ENCODE measurements at regions not wholly inside any gene's neighbourhood (a gene's known extent, or its start where the extent isn't known, plus 50 kb on each side); places are given as distances from the start of the nearest gene placed in this dataset.

GRCh38 chr9:78463750-78464149 is 166.8 kb downstream of the PSAT1 start:
- H3K9me3 ChIP-seq = peaks cover 0 to 3% of the 10 kb centered on the region in 2 donors
- intact Hi-C loops (cut with DNase I; ENCODE audit: low total_unique reads) = no loop called here
- DNase-seq = no peak
- H3K4me1 ChIP-seq = no peaks in the 10 kb centered on the region
- no peak for TF ChIP-seq POLR2AphosphoS5 (IDR thresholded peaks at IDR 0.05)
- TF ChIP-seq POLR2A (IDR thresholded peaks at IDR 0.05) = no peak
- no peak for TF ChIP-seq CTCF (IDR thresholded peaks at IDR 0.05)
- TF ChIP-seq EP300 (IDR thresholded peaks at IDR 0.05; ENCODE audit: low read depth) = no peak
- in situ Hi-C loops (cut with MboI; ENCODE audit: low pct_ligation_motif_present in 1 of 4, low pct_unique_long_range_greater_than_20kb in 1 of 4, low sequenced_read_pairs in 3 of 4) = no loop called here
- H3K27ac ChIP-seq = no peak overlapping the region
- H3K27me3 ChIP-seq = no peaks in the 10 kb centered on the region
- no peaks in the 10 kb centered on the region for H3K36me3 ChIP-seq
- WGBS, 2 donors (ENCODE audit: low coverage in 1 of 2) = 66 to 71% methylated on average over 1 to 3 of the region's 3 CpGs
- H3K4me3 ChIP-seq = no peak overlapping the region

DNA sequence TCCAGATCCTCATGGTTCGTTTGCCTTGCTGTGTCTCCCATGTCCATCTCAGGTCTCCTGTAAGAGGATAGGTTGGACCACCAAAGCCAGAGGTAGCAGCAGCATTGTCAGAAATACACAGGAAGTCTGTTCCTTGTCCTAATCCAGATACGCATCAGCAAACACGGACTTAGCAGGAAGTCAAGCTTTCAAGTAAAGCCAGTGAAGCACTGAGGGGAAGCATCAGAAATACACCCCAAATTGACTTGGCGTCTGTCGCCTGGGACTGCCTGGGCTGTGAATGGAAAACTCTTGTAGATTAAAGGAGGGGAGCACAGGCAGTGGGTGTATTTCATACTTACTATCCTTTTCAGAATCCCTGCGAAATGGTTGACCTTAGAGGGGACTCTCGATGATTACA is 171.3 kb downstream of the PSAT1 start:
- intact Hi-C loops (cut with DNase I; ENCODE audit: low total_unique reads) (no loop called here), in situ Hi-C loops (cut with MboI; ENCODE audit: low pct_ligation_motif_present in 1 of 4, low pct_unique_long_range_greater_than_20kb in 1 of 4, low sequenced_read_pairs in 3 of 4) (no loop called here)
- Histone ChIP-seq H3K4me1 (no peaks in the 10 kb centered on the region), H3K9me3 (no peaks in the 10 kb centered on the region), H3K36me3 (no peaks in the 10 kb centered on the region), H3K4me3 (no peak overlapping the region), H3K27me3 (no peaks in the 10 kb centered on the region), H3K27ac (no peak overlapping the region)
- no peak for TF ChIP-seq CTCF (IDR thresholded peaks at IDR 0.05)
- no peak for TF ChIP-seq POLR2AphosphoS5 (IDR thresholded peaks at IDR 0.05)
- TF ChIP-seq POLR2A (IDR thresholded peaks at IDR 0.05) = no peak
- no peak for TF ChIP-seq EP300 (IDR thresholded peaks at IDR 0.05; ENCODE audit: low read depth)
- DNase-seq = no peak
- WGBS, 2 donors (ENCODE audit: low coverage in 1 of 2) = 41 to 55% methylated on average over 3 to 7 of the region's 7 CpGs

- H3K4me1 ChIP-seq = no peaks in the 10 kb centered on the region
- no peak overlapping the region for H3K4me3 ChIP-seq
- no peak for TF ChIP-seq POLR2AphosphoS5 (IDR thresholded peaks at IDR 0.05)
- TF ChIP-seq EP300 (IDR thresholded peaks at IDR 0.05; ENCODE audit: low read depth) = no peak
- TF ChIP-seq POLR2A (IDR thresholded peaks at IDR 0.05) = no peak
- no peak for TF ChIP-seq CTCF (IDR thresholded peaks at IDR 0.05)
- H3K36me3 ChIP-seq = no peaks in the 10 kb centered on the region
- in situ Hi-C loops (cut with MboI; ENCODE audit: low pct_ligation_motif_present in 1 of 4, low pct_unique_long_range_greater_than_20kb in 1 of 4, low sequenced_read_pairs in 3 of 4) = no loop called here
- DNase-seq = no peak
- no peak overlapping the region for H3K27ac ChIP-seq
- intact Hi-C loops (cut with DNase I; ENCODE audit: low total_unique reads) = no loop called here
- H3K9me3 ChIP-seq = no peaks in the 10 kb centered on the region
- WGBS, 2 donors (ENCODE audit: low coverage in 1 of 2) = 55 to 58% methylated on average over 5 of the region's 5 CpGs
- H3K27me3 ChIP-seq = no peaks in the 10 kb centered on the region
Measured at GRCh38 chr9:78468974-78469576, 172.2 kb downstream of the PSAT1 start.

- Histone ChIP-seq H3K4me3 (no peak overlapping the region), H3K27me3 (no peaks in the 10 kb centered on the region), H3K27ac (no peak overlapping the region), H3K36me3 (no peaks in the 10 kb centered on the region), H3K9me3 (no peaks in the 10 kb centered on the region), H3K4me1 (no peaks in the 10 kb centered on the region)
- in situ Hi-C loops (cut with MboI; ENCODE audit: low pct_ligation_motif_present in 1 of 4, low pct_unique_long_range_greater_than_20kb in 1 of 4, low sequenced_read_pairs in 3 of 4) = no loop called here
- intact Hi-C loops (cut with DNase I; ENCODE audit: low total_unique reads) = no loop called here
- no peak for DNase-seq
- no peak for TF ChIP-seq POLR2A (IDR thresholded peaks at IDR 0.05)
- TF ChIP-seq EP300 (IDR thresholded peaks at IDR 0.05; ENCODE audit: low read depth) = no peak
- TF ChIP-seq CTCF (IDR thresholded peaks at IDR 0.05) = no peak
- no peak for TF ChIP-seq POLR2AphosphoS5 (IDR thresholded peaks at IDR 0.05)
Measured at GRCh38 chr9:78470216-78470615, 173.3 kb downstream of the PSAT1 start.

Data from transverse colon (tissue), 4 donors.